Pancreas (tissue), 10 donors: ENCODE measurements at regions not wholly inside any gene's neighbourhood (a gene's known extent, or its start where the extent isn't known, plus 50 kb on each side); places are given as distances from the start of the nearest gene placed in this dataset.

ENCODE experiments used
- ATAC-seq, 4 donors: fragments of 200-7000 bp; cut with Tn5 transposase; one replicate each; pipeline versions ENCODE4 v1.8.0 to v1.9.1; 2020; ENCODE audit warnings: mild to moderate bottlenecking in 4 of 4, moderate library complexity in 4 of 4
- DNase-seq, 6 donors: peaks; one replicate each; pipeline ENCODE4 v3.0.0-alpha.2; 2020
- FAIRE-seq: peaks from 2 replicates; lab custom pipeline; 2012; peaks lifted over from hg19 to GRCh38; lab: Jason Lieb, UNC
- H3K27ac ChIP-seq, 4 donors: fragments of 200-600 bp; sonication (generic); 1 replicate in 3 of 4; 2 replicates in 1 of 4; pipeline versions ENCODE4 v1.5.0 to v1.8.0; 2020
- H3K27me3 ChIP-seq, 4 donors: fragments of 200-600 bp; one replicate each; pipeline ENCODE4 v1.8.0; 2021
- H3K36me3 ChIP-seq, 3 donors: fragments of 200-600 bp; sonication (generic) in 1 of 3; one replicate each; pipeline versions ENCODE4 v1.5.0 to v1.8.0; 2020 to 2021
- H3K4me1 ChIP-seq, 3 donors: fragments of 200-600 bp; one replicate each; pipeline ENCODE4 v1.8.0; 2021
- H3K4me3 ChIP-seq, 4 donors: fragments of 200-600 bp; sonication (generic) in 2 of 4; one replicate each; pipeline versions ENCODE4 v1.5.0 to v1.8.0; 2020 to 2021
- H3K9me3 ChIP-seq, 4 donors: fragments of 200-600 bp; one replicate each; pipeline ENCODE4 v1.8.0; 2021
- WGBS, 2 donors: extraction: QIAGEN DNeasy Blood & Tissue Kit; methylation state at CpG; one replicate each; pipeline ENCODE4 v1.1.7; 2013; 5-methylcytosine and 5-hydroxymethylcytosine counted together
- intact Hi-C, 3 donors: fragments of 100-400 bp; cut with DNase I; formaldehyde crosslinking; loops; one replicate each; pipeline versions ENCODE4 v1.11.1 to v1.14.2; 2022
- TF ChIP-seq, protein P1 (sequence below), 4 donors: fragments of 200-600 bp; sonication (generic) in 3 of 4; IDR thresholded peaks; one replicate each; pipeline versions ENCODE4 v1.5.0 to v1.8.0; 2021; ENCODE audit warnings: antibody characterized with exemption in 4 of 4
- donor health status: healthy with polysubstance abuse.
- donor health status: DM: no; HTN: no; CAD: no; lungs with moderate emphysema.
- donor health status: DM: no; HTN: no; CAD: no.
- donor health status: control.
- donor health status: control.
- donor health status: Bipolar disorder and iron deficiency.
- donor health status: DM: yes; HTN: yes; CAD: no.
- donor health status: DM: no; HTN: no; CAD: no.
- donor health status: DM: no; HTN: no; CAD: no.
- donor health status: DM: yes; HTN: yes; CAD: no.

DNA sequence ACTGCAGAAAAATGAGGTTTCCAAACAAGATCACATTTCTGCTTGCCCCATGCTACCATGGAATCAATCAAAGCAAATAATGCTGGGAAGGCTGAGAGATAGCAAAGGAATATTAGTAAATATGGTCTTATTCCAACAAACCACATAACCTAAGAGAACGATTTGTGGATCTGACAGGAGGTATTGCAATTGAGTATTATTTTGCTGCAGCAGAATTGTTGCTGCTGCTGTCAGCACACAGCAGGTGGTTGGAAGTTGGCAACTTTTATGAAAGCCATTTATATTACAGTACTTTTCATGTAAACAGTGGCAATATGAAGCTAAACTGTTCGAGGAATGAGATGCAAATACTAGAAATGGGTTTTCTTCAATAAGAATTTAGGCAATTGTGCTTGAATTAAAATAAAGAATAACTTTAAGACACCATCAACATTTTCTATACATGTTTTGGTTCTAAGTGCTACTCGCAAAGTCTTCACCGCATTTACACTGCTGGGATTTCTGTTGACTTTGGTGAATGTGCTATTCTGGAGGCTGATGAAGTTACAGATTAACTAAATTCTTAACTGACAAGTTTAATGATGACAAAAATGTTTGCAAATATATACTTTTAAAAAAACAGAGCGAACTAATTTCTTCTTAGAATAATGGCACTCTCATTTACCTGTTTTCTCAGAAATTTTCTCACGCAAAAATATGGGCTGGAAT, 1285.7 kb downstream of the CNTNAP5 start:
- 15 to 20% methylated on average over 6 of the region's 6 CpGs for WGBS, 2 donors
- no peak overlapping the region for H3K27ac ChIP-seq
- no peak overlapping the region for H3K4me3 ChIP-seq
- ATAC-seq (peak; percentile 46 to 74 (median 57)), FAIRE-seq (no peak), DNase-seq (no peak)
- no peaks in the 10 kb centered on the region for H3K9me3 ChIP-seq
- TF ChIP-seq, protein P1, sequence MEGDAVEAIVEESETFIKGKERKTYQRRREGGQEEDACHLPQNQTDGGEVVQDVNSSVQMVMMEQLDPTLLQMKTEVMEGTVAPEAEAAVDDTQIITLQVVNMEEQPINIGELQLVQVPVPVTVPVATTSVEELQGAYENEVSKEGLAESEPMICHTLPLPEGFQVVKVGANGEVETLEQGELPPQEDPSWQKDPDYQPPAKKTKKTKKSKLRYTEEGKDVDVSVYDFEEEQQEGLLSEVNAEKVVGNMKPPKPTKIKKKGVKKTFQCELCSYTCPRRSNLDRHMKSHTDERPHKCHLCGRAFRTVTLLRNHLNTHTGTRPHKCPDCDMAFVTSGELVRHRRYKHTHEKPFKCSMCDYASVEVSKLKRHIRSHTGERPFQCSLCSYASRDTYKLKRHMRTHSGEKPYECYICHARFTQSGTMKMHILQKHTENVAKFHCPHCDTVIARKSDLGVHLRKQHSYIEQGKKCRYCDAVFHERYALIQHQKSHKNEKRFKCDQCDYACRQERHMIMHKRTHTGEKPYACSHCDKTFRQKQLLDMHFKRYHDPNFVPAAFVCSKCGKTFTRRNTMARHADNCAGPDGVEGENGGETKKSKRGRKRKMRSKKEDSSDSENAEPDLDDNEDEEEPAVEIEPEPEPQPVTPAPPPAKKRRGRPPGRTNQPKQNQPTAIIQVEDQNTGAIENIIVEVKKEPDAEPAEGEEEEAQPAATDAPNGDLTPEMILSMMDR (IDR thresholded peaks at IDR 0.05) = no peak
- H3K4me1 ChIP-seq = peaks cover 0 to 12% (median 10%) of the 10 kb centered on the region in 3 donors
- H3K36me3 ChIP-seq = no peaks in the 10 kb centered on the region
- intact Hi-C loops = no loop called here
- no peaks in the 10 kb centered on the region for H3K27me3 ChIP-seq

DNA sequence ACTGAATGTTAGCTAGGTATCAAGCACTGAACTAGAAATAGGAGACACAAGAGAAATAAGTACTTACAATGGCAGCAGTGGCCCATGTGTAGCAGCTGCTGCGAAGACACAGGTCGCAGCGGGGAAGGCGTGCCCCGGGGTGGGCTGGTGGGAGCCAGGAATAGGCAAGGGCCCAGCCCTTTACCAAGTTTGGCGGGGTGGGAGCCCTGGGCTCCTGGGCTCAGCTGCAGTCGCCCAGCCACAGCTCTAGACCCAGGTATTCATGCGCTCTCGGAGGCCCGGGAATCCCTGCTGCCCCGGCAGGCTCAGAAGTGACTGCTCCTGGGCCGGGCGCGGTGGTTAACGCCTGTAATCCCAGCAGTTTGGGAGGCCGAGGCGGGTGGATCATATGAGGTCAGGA, 1287.3 kb downstream of the CNTNAP5 start:
- no peak for DNase-seq
- 94 to 96% methylated on average over 17 of the region's 17 CpGs for WGBS, 2 donors
- no peak for ATAC-seq
- intact Hi-C loops = no loop called here
- no peak for FAIRE-seq
- Histone ChIP-seq H3K9me3 (no peaks in the 10 kb centered on the region), H3K4me1 (peaks cover 0 to 12% (median 10%) of the 10 kb centered on the region in 3 donors), H3K27me3 (no peaks in the 10 kb centered on the region), H3K36me3 (no peaks in the 10 kb centered on the region), H3K4me3 (no peak overlapping the region), H3K27ac (no peak overlapping the region)
- TF ChIP-seq, protein P1 (IDR thresholded peaks at IDR 0.05) = no peak

DNA sequence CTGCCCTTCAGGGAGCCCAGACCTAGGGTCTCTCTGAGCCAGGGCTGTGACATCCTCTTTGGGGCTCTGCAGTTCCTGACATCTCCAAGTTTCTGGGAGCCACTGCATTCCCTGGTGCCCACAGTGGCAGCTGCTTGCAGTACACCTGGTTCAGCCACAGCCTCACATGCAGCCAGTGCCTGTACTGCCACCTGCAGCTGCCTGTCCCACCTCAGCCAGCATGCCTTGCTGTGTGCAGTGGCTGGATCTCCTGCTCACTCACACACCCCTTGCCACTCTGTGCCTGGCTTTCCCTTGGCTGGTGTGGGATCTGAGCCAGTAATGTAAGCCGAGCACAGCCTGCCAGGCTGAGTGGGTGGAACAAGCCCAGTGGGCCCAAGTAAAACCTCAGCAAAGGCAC, 1288.7 kb downstream of the CNTNAP5 start:
- no peaks in the 10 kb centered on the region for H3K9me3 ChIP-seq
- intact Hi-C loops = no loop called here
- no peak overlapping the region for H3K4me3 ChIP-seq
- no peaks in the 10 kb centered on the region for H3K27me3 ChIP-seq
- TF ChIP-seq, protein P1 (IDR thresholded peaks at IDR 0.05) = no peak
- no peak for FAIRE-seq
- peak in 2 of 6 donors; percentile 22 to 29 for DNase-seq
- H3K27ac ChIP-seq = no peak overlapping the region
- no peaks in the 10 kb centered on the region for H3K36me3 ChIP-seq
- H3K4me1 ChIP-seq = peaks cover 0 to 12% (median 10%) of the 10 kb centered on the region in 3 donors
- ATAC-seq = peak in 3 of 4 donors; percentile 60 to 63 (median 62)
- 21 to 33% methylated on average over 1 of the region's 1 CpG for WGBS, 2 donors

DNA sequence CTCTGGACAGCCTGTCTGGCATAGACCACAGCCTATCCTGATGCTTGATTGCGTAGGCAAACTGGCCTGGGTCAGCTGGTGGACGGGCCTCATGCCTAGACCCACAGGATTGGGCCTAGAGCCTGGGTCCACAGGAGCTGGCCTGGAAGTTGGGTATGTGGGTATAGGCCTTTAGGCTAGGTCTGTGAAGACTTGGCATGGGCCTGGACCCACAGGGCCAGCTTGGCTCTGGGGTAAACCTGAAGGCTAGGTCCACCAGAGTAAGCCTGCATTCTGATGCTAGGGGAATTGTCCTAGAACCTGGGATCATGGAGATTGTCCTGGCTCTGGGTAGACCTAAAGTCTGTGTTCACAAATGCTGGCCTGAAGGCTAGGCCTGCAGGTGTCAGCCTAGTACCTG, 1293.7 kb downstream of the CNTNAP5 start:
- intact Hi-C loops = no loop called here
- H3K36me3 ChIP-seq = no peaks in the 10 kb centered on the region
- ATAC-seq = no peak
- TF ChIP-seq, protein P1 (IDR thresholded peaks at IDR 0.05) = no peak
- 91 to 96% methylated on average over 2 of the region's 2 CpGs for WGBS, 2 donors
- no peaks in the 10 kb centered on the region for H3K9me3 ChIP-seq
- no peaks in the 10 kb centered on the region for H3K4me1 ChIP-seq
- DNase-seq = no peak
- H3K4me3 ChIP-seq = no peak overlapping the region
- H3K27ac ChIP-seq = no peak overlapping the region
- H3K27me3 ChIP-seq = no peaks in the 10 kb centered on the region
- no peak for FAIRE-seq

DNA sequence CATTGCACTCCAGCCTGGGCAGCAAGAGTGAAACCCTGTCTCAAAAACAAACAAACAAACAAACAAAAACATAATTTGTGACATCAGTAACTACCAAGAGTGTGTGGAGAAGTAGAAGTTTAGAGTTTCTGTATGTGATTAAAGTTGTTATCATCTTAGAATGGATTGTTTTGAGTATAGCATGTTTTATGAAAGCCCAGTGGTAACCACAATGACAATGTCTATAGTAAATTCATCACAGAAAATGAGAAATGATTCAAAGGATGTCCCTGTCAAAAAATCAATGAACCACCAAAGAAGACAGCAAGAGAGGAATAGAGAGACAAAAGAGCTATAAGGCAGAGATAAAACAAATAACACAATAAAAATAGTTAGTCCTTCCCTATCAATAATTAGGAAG, 1299.2 kb downstream of the CNTNAP5 start:
- Histone ChIP-seq H3K4me1 (no peaks in the 10 kb centered on the region), H3K36me3 (no peaks in the 10 kb centered on the region), H3K9me3 (no peaks in the 10 kb centered on the region), H3K4me3 (no peak overlapping the region), H3K27me3 (no peaks in the 10 kb centered on the region), H3K27ac (no peak overlapping the region)
- TF ChIP-seq, protein P1 (IDR thresholded peaks at IDR 0.05) = no peak
- DNase-seq (no peak), FAIRE-seq (no peak), ATAC-seq (no peak)
- intact Hi-C loops = no loop called here
